ENCODE measurements at regions not wholly inside any gene's neighbourhood (a gene's known extent, or its start where the extent isn't known, plus 50 kb on each side); places are given as distances from the start of the nearest gene placed in this dataset.

- Histone ChIP-seq H3K27ac (no peak overlapping the region), H3K4me1 (no peaks in the 10 kb centered on the region), H3K9me3 (no peaks in the 10 kb centered on the region), H3K4me3 (no peak overlapping the region), H3K36me3 (no peaks in the 10 kb centered on the region), H3K27me3 (no peaks in the 10 kb centered on the region)
- intact Hi-C loops (cut with DNase I), result no loop called here
- no peak for DNase-seq (ENCODE audit: extremely low spot score in 2 of 2)
- TF ChIP-seq POLR2AphosphoS5 (IDR thresholded peaks at IDR 0.05; ENCODE audit: insufficient read depth in 1 of 2, low read depth in 1 of 2), result no peak
- TF ChIP-seq POLR2A (IDR thresholded peaks at IDR 0.05), result no peak
- TF ChIP-seq CTCF (IDR thresholded peaks at IDR 0.05), result no peak
These were observed 148.3 kb upstream of the SRD5A2 start for GRCh38 chr2:31729065-31729439.

- DNase-seq (ENCODE audit: extremely low spot score in 2 of 2), result no peak
- intact Hi-C loops (cut with DNase I), result no loop called here
- H3K27ac ChIP-seq, result no peak overlapping the region
- no peaks in the 10 kb centered on the region for H3K27me3 ChIP-seq
- no peak overlapping the region for H3K4me3 ChIP-seq
- no peaks in the 10 kb centered on the region for H3K4me1 ChIP-seq
- no peaks in the 10 kb centered on the region for H3K36me3 ChIP-seq
- no peaks in the 10 kb centered on the region for H3K9me3 ChIP-seq
- TF ChIP-seq POLR2AphosphoS5 (IDR thresholded peaks at IDR 0.05; ENCODE audit: insufficient read depth in 1 of 2, low read depth in 1 of 2) (no peak), CTCF (IDR thresholded peaks at IDR 0.05) (no peak), POLR2A (IDR thresholded peaks at IDR 0.05) (no peak)
These were observed 147.8 kb upstream of the SRD5A2 start for GRCh38 chr2:31728406-31729064.

- intact Hi-C loops (cut with DNase I), result no loop called here
- Histone ChIP-seq H3K27ac (no peak overlapping the region), H3K36me3 (no peaks in the 10 kb centered on the region), H3K4me3 (no peak overlapping the region), H3K9me3 (no peaks in the 10 kb centered on the region), H3K27me3 (no peaks in the 10 kb centered on the region), H3K4me1 (no peaks in the 10 kb centered on the region)
- no peak for DNase-seq (ENCODE audit: extremely low spot score in 2 of 2)
- TF ChIP-seq POLR2A (IDR thresholded peaks at IDR 0.05), result no peak
- TF ChIP-seq POLR2AphosphoS5 (IDR thresholded peaks at IDR 0.05; ENCODE audit: insufficient read depth in 1 of 2, low read depth in 1 of 2), result no peak
- no peak for TF ChIP-seq CTCF (IDR thresholded peaks at IDR 0.05)
These were observed 145.7 kb upstream of the SRD5A2 start for GRCh38 chr2:31726457-31726856.

- TF ChIP-seq POLR2AphosphoS5 (IDR thresholded peaks at IDR 0.05; ENCODE audit: insufficient read depth in 1 of 2, low read depth in 1 of 2), result no peak
- TF ChIP-seq CTCF (IDR thresholded peaks at IDR 0.05), result no peak
- no peak for TF ChIP-seq POLR2A (IDR thresholded peaks at IDR 0.05)
- Histone ChIP-seq H3K27ac (no peak overlapping the region), H3K4me3 (no peak overlapping the region), H3K4me1 (no peaks in the 10 kb centered on the region), H3K9me3 (no peaks in the 10 kb centered on the region), H3K27me3 (no peaks in the 10 kb centered on the region), H3K36me3 (no peaks in the 10 kb centered on the region)
- intact Hi-C loops (cut with DNase I), result no loop called here
- DNase-seq (ENCODE audit: extremely low spot score in 2 of 2), result no peak
These were observed 144.7 kb upstream of the SRD5A2 start for GRCh38 chr2:31725444-31725843.

- no peaks in the 10 kb centered on the region for H3K9me3 ChIP-seq
- H3K36me3 ChIP-seq, result no peaks in the 10 kb centered on the region
- H3K4me3 ChIP-seq, result no peak overlapping the region
- no peak for DNase-seq (ENCODE audit: extremely low spot score in 2 of 2)
- H3K4me1 ChIP-seq, result no peaks in the 10 kb centered on the region
- TF ChIP-seq POLR2A (IDR thresholded peaks at IDR 0.05) (no peak), POLR2AphosphoS5 (IDR thresholded peaks at IDR 0.05; ENCODE audit: insufficient read depth in 1 of 2, low read depth in 1 of 2) (no peak)
- no peak overlapping the region for H3K27ac ChIP-seq
- H3K27me3 ChIP-seq, result no peaks in the 10 kb centered on the region
- intact Hi-C loops (cut with DNase I), result no loop called here
These were observed 131.0 kb upstream of the SRD5A2 start for GRCh38 chr2:31711737-31712136.

Measured in vagina (tissue), 2 donors.